ENCODE measurements at regions not wholly inside any gene's neighbourhood (a gene's known extent, or its start where the extent isn't known, plus 50 kb on each side); places are given as distances from the start of the nearest gene placed in this dataset.

GRCh38 chr1:9184749-9185148, 49.8 kb upstream of the H6PD start:
- TF ChIP-seq EP300 (IDR thresholded peaks at IDR 0.05) (no peak), POLR2A (IDR thresholded peaks at IDR 0.05) (no peak), CTCF (IDR thresholded peaks at IDR 0.05) (no peak)
